ENCODE measurements at regions not wholly inside any gene's neighbourhood (a gene's known extent, or its start where the extent isn't known, plus 50 kb on each side); places are given as distances from the start of the nearest gene placed in this dataset.
"Not testable (repeated sequence)": the region's sequence is repeated elsewhere in the genome, so short reads cannot be mapped to it uniquely, and the experiment has no call there.

DNA sequence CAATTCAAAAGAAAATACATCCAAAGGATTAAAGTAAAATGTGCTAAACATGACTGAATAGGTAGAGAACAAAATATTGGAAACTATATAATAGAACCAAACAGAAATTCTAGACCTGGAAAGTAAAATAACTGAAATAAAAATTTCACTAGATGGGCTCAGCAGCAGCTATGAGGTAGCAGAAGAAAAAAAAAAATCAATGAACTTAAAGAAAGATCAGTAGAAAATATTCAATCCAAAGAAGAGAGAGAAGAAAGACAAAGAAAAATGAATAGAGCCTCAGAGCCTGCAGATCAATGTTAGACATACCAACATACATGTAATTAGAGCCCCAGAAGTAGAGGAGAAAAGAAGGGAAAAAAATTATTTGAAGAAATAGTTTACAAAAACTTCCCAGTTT, 129.6 kb upstream of the RNF32 start:
- in situ Hi-C loops (cut with MboI; ENCODE audit: low sequenced_read_pairs, unreplicated experiment): no loop called here
- no peak for DNase-seq (ENCODE audit: low spot score)
- TF ChIP-seq, protein P1, sequence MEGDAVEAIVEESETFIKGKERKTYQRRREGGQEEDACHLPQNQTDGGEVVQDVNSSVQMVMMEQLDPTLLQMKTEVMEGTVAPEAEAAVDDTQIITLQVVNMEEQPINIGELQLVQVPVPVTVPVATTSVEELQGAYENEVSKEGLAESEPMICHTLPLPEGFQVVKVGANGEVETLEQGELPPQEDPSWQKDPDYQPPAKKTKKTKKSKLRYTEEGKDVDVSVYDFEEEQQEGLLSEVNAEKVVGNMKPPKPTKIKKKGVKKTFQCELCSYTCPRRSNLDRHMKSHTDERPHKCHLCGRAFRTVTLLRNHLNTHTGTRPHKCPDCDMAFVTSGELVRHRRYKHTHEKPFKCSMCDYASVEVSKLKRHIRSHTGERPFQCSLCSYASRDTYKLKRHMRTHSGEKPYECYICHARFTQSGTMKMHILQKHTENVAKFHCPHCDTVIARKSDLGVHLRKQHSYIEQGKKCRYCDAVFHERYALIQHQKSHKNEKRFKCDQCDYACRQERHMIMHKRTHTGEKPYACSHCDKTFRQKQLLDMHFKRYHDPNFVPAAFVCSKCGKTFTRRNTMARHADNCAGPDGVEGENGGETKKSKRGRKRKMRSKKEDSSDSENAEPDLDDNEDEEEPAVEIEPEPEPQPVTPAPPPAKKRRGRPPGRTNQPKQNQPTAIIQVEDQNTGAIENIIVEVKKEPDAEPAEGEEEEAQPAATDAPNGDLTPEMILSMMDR (IDR thresholded peaks at IDR 0.05; ENCODE audit: borderline replicate concordance, control extremely low read depth, extremely low read depth, insufficient read depth, missing control alignments): no peak

DNA sequence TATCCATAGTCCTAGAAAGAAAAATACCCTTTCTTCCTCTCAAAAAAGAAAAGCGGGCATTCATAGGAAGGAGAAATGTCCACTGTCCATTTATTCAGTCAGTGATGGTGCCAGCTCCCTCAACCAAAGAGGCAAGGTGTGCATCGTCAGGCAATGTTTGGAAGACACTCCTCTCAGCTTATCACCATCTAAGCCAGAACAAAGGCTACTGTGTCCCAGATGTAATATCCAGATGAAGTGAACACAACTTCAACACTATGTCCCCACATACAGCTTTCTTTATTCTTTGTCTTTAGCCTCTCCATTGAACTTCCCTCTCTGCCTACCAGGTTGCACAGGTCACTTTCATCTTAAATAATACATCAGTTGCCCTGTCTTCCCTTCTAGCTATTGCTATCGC, 131.4 kb upstream of the RNF32 start:
- TF ChIP-seq, protein P1 (IDR thresholded peaks at IDR 0.05; ENCODE audit: borderline replicate concordance, control extremely low read depth, extremely low read depth, insufficient read depth, missing control alignments): no peak
- DNase-seq (ENCODE audit: low spot score): no peak
- in situ Hi-C loops (cut with MboI; ENCODE audit: low sequenced_read_pairs, unreplicated experiment): no loop called here

DNA sequence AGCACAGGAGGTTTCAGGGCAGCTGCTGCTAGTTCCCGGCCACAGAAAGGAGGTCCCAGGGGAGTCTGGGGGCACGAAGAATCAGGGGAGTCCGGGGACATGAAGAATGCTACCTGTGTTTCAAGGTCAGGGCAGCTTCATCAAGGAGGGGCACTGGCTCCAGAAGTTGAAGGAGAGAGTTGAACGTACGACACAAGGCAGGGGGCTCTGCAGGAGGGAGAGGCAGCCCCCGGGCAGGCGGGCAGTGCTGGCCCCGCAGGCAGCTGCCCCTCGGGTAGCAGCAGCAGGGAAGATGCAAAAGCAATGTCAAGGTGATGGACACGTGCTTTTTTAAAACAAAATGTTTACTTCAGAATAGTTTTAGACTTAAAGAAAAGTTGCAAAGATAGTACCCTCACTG, 134.7 kb upstream of the RNF32 start:
- DNase-seq (ENCODE audit: low spot score): no peak
- TF ChIP-seq, protein P1 (IDR thresholded peaks at IDR 0.05; ENCODE audit: borderline replicate concordance, control extremely low read depth, extremely low read depth, insufficient read depth, missing control alignments): no peak
- in situ Hi-C loops (cut with MboI; ENCODE audit: low sequenced_read_pairs, unreplicated experiment): no loop called here

DNA sequence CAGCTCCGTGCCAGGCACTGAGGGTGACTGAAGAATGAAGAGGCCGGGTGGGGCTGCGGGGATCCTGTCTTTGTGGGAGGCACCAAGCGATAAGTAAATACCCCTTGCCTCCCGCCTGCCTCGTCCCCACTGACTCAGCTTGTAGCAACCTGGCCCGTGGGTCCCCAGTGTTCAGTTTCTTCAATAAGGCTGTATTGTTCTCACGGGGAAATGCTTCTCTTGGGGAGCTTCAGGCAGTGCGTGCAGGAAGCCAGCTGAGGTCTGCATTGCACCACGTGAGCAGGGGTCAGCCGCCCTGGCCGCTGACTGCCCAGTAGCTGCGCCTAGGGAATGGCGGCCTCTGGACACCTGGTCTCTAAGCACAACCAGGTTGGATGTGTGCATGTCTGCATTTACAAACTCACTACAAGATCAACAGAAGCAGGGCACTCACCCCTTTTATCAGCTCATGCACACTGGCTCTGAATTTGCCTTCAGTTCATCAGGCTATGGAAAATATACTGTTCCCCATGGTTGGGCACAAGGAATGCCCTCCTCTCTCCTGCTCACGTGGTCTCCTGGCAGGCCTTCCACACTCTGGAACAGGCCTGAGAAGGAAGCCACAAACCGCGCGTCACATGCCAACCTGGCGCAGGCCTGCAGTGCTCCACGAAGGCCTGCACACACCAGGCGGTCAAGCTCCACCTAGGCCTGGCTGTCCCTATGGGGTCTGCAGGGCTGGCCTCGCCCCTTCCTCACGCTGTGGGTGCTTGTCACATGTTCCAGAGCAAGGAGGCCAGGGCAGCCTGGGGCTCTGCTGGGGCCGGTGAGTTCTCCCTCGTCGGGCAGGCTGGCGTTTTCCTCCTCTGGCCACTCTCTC, 135.7 kb upstream of the RNF32 start:
- TF ChIP-seq, protein P1 (IDR thresholded peaks at IDR 0.05; ENCODE audit: borderline replicate concordance, control extremely low read depth, extremely low read depth, insufficient read depth, missing control alignments): no peak
- DNase-seq (ENCODE audit: low spot score): no peak
- in situ Hi-C loops (cut with MboI; ENCODE audit: low sequenced_read_pairs, unreplicated experiment): no loop called here

DNA sequence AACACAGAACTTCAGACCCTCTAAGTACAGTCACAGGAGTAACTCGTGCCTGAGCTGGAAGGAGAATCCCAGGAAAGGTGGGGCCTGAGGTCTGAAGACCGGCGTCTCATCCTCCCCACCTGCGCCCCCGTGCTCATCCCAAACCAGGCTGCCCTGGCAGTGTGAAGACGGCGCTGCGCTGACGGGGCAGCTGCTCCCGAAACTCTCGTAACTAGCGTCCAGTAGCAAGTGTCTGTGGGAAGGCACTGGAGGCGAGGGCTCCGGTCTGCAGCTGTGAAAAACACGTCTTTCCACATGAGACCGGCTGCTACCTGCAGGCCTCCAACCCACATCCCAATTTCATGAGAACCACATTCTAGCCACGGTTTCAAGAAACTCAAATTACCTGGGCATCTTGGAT, 136.6 kb upstream of the RNF32 start:
- TF ChIP-seq, protein P1 (IDR thresholded peaks at IDR 0.05; ENCODE audit: borderline replicate concordance, control extremely low read depth, extremely low read depth, insufficient read depth, missing control alignments): no peak
- DNase-seq (ENCODE audit: low spot score): no peak
- in situ Hi-C loops (cut with MboI; ENCODE audit: low sequenced_read_pairs, unreplicated experiment): no loop called here

DNA sequence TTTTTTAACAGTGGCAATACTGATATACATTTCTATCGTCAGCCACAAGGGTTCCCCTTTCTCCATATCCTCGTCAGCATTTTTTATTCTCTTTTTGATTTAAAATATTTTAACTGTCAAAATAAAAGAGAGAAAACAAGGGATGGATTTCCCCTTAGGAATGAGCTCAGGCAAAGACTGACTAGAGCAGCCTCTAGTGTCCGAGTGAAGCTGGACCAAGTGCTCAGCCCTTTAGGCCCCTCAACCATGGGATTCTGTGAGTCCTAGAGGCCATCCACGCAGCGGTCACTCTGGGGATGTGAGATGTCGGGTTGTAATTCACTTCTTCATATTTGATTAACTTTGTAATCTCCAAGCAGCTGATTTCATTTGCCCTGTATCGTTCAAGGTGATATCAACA, 137.4 kb upstream of the RNF32 start:
- DNase-seq (ENCODE audit: low spot score): no peak
- TF ChIP-seq, protein P1 (IDR thresholded peaks at IDR 0.05; ENCODE audit: borderline replicate concordance, control extremely low read depth, extremely low read depth, insufficient read depth, missing control alignments): no peak
- in situ Hi-C loops (cut with MboI; ENCODE audit: low sequenced_read_pairs, unreplicated experiment): no loop called here

DNA sequence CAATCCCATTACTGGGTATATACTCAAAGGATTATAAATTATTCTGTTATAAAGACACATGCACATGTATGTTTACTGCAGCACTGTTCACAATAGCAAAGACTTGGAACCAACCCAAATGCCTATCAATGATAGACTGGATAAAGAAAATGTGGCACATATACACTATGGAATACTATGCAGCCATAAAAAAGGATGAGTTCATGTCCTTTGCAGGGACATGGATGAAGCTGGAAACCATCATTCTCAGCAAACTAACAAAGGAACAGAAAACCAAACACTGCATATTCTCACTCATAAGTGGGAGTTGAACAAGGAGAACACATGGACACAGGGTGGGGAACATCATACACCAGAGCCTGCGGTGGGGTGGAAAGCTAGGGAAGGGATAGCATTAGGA, 138.8 kb upstream of the RNF32 start:
- in situ Hi-C loops (cut with MboI; ENCODE audit: low sequenced_read_pairs, unreplicated experiment); DNase-seq (ENCODE audit: low spot score): not testable (repeated sequence)
